ENCODE measurements at regions not wholly inside any gene's neighbourhood (a gene's known extent, or its start where the extent isn't known, plus 50 kb on each side); places are given as distances from the start of the nearest gene placed in this dataset.

DNA sequence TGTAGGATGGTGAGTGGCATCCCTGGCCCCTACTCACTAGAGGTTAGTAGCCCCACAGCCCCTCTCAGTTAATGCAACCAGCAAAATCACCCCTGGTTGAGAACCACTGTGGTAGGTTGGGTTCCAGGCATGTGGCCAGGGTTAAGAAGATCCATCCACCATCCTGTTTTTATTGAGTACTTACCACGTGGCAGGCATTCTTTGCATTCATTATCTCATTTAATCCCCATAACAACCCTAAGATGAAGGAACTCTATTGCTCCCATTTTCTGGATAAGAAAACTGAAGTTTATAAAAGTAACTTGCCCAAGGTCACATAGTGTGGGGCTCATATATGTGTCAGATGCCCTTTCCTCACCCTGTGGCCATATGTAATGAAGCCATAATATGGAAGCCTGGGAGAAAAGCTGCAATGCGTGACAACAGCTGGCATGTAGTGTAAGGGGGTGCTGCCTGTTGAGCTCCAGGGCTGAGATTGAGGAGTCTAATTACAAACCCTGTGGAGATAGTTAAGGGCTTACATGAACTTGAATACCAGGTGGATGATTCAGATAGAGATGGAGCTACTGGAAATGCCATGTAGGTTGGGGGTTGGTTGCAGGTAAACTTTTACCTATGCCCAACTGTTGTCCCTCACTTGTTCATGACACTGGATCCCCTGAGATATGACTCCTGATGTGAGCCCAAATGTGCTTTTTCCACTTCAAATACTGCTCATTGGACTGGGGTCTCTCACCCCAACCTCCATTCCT is 100.2 kb upstream of the PGRMC2 start:
- no peak for TF ChIP-seq SIN3A (IDR thresholded peaks at IDR 0.05; ENCODE audit: borderline replicate concordance, insufficient read depth, low read depth, low read length)
- TF ChIP-seq, protein P1, sequence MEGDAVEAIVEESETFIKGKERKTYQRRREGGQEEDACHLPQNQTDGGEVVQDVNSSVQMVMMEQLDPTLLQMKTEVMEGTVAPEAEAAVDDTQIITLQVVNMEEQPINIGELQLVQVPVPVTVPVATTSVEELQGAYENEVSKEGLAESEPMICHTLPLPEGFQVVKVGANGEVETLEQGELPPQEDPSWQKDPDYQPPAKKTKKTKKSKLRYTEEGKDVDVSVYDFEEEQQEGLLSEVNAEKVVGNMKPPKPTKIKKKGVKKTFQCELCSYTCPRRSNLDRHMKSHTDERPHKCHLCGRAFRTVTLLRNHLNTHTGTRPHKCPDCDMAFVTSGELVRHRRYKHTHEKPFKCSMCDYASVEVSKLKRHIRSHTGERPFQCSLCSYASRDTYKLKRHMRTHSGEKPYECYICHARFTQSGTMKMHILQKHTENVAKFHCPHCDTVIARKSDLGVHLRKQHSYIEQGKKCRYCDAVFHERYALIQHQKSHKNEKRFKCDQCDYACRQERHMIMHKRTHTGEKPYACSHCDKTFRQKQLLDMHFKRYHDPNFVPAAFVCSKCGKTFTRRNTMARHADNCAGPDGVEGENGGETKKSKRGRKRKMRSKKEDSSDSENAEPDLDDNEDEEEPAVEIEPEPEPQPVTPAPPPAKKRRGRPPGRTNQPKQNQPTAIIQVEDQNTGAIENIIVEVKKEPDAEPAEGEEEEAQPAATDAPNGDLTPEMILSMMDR (IDR thresholded peaks at IDR 0.05): no peak
